Upper lobe of left lung (tissue), 4 donors: ENCODE measurements at regions not wholly inside any gene's neighbourhood (a gene's known extent, or its start where the extent isn't known, plus 50 kb on each side); places are given as distances from the start of the nearest gene placed in this dataset.

Experiments used
- CTCF ChIP-seq, 6 experiments: fragments of 450-650 bp in 4 of 6; fragments of 200-600 bp in 2 of 6; sonication (generic) in 2 of 6; IDR thresholded peaks; one replicate each; pipeline ENCODE4 v1.5.1; 2016 to 2019; ENCODE audit warnings: antibody characterized with exemption in 6 of 6
- POLR2A ChIP-seq, 4 donors: fragments of 450-650 bp; IDR thresholded peaks; one replicate each; pipeline ENCODE4 v1.5.1; 2016 to 2017; ENCODE audit warnings: antibody characterized with exemption in 4 of 4, mild to moderate bottlenecking in 2 of 4

GRCh38 chr15:35928847-35929246, 382.9 kb upstream of the DPH6 start:
- TF ChIP-seq CTCF (IDR thresholded peaks at IDR 0.05) (no peak), POLR2A (IDR thresholded peaks at IDR 0.05) (no peak)
